ENCODE measurements at regions not wholly inside any gene's neighbourhood (a gene's known extent, or its start where the extent isn't known, plus 50 kb on each side); places are given as distances from the start of the nearest gene placed in this dataset.

DNA sequence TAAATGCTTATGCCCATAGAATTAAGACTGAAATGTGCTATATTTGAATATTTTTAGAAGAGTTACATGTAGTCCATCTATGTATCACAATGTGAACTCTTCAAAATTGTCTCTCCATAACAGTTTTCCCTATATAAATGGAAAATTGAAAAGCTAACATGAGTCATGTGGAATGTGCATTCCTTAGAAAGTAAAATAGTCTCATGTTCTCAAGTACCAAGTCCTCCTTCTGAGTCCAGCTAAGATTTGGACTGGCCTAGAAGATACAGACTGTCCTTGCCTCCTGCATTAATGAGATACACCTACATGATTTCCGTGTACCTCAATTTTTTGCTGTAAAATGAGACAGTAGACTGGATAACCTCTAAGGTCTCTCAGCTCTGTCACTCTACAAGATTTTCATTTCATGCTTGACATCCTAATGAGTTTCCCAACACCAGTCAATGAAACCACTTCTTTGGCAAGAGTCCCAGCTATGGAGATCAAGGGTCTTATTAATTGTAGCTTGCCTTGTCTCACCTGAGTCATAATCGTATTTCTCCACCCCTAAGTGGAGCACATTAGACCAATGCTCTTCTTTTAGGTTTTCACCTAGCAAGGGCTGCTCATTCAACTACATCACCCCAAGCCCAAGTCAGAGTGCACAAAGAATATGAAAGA is 350.6 kb upstream of the IL12A start:
- peak; percentile 65 for DNase-seq (ENCODE audit: low read depth, low spot score)
- no peak overlapping the region for H3K4me3 ChIP-seq (ENCODE audit: low read depth, low read length)
- in situ Hi-C loops (cut with HindIII; ENCODE audit: low sequenced_read_pairs): no loop called here
- TF ChIP-seq, protein P1, sequence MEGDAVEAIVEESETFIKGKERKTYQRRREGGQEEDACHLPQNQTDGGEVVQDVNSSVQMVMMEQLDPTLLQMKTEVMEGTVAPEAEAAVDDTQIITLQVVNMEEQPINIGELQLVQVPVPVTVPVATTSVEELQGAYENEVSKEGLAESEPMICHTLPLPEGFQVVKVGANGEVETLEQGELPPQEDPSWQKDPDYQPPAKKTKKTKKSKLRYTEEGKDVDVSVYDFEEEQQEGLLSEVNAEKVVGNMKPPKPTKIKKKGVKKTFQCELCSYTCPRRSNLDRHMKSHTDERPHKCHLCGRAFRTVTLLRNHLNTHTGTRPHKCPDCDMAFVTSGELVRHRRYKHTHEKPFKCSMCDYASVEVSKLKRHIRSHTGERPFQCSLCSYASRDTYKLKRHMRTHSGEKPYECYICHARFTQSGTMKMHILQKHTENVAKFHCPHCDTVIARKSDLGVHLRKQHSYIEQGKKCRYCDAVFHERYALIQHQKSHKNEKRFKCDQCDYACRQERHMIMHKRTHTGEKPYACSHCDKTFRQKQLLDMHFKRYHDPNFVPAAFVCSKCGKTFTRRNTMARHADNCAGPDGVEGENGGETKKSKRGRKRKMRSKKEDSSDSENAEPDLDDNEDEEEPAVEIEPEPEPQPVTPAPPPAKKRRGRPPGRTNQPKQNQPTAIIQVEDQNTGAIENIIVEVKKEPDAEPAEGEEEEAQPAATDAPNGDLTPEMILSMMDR (IDR thresholded peaks at IDR 0.05; ENCODE audit: low read depth, low read length): no peak

DNA sequence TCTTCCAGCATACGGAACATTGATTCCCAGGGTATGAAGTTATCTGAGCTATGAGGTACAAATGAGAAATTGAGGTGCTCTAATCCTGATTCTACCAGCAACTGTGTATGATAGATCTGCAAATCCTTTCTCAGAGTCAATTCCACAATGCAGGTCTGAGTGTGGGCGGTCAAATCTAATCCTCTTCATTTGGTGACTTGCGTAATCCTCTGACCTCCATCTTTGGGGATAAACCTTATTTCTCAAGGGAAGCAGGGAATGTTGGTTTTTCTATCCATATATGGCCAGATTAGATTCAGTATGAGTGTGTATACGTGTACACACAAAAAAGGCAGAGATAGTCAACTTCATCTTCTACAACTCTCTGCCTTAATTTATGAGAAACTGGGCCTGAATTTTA is 348.4 kb upstream of the IL12A start:
- H3K4me3 ChIP-seq (ENCODE audit: low read depth, low read length): no peak overlapping the region
- TF ChIP-seq, protein P1 (IDR thresholded peaks at IDR 0.05; ENCODE audit: low read depth, low read length): no peak
- in situ Hi-C loops (cut with HindIII; ENCODE audit: low sequenced_read_pairs): no loop called here
- DNase-seq (ENCODE audit: low read depth, low spot score): no peak

DNA sequence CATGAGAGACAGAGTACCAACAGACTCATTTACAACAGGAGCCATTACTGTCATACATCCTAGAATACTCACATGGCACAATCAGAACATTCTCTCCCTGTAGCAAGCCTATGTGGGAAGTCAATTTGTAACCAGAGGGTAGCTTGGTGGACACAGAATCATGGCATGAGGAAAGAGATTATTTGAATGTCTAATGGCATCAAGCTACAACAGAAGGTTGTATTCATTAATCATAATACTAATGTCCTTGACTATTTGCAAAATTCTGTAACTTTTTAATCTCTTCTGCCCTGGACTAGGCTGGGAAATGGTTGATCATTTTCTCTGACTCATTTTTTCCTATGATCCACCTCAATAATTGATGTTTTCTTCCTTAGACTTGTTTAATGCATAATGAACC is 345.2 kb upstream of the IL12A start:
- H3K4me3 ChIP-seq (ENCODE audit: low read depth, low read length): no peak overlapping the region
- DNase-seq (ENCODE audit: low read depth, low spot score): no peak
- in situ Hi-C loops (cut with HindIII; ENCODE audit: low sequenced_read_pairs): no loop called here
- TF ChIP-seq, protein P1 (IDR thresholded peaks at IDR 0.05; ENCODE audit: low read depth, low read length): no peak

DNA sequence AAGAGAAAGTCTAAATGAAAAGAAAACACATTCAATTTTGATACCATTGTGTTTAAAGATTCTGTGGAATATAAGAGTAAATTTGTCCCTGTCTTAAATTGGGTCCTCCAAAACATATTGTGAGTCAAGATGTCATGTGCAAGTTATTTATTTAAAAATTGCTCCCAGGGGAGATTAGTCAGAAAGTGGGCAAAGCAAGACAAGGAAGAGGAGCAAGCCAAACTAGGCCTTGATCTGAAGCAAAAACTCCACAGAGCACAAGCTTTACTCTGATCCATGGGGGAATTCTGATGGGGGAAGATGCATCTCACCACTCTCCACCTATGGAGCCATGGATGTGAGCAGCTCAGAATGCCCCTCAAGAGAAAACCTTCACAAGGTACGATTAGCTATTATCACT is 342.8 kb upstream of the IL12A start:
- DNase-seq (ENCODE audit: low read depth, low spot score): no peak
- in situ Hi-C loops (cut with HindIII; ENCODE audit: low sequenced_read_pairs): no loop called here
- H3K4me3 ChIP-seq (ENCODE audit: low read depth, low read length): no peak overlapping the region
- TF ChIP-seq, protein P1 (IDR thresholded peaks at IDR 0.05; ENCODE audit: low read depth, low read length): no peak

DNA sequence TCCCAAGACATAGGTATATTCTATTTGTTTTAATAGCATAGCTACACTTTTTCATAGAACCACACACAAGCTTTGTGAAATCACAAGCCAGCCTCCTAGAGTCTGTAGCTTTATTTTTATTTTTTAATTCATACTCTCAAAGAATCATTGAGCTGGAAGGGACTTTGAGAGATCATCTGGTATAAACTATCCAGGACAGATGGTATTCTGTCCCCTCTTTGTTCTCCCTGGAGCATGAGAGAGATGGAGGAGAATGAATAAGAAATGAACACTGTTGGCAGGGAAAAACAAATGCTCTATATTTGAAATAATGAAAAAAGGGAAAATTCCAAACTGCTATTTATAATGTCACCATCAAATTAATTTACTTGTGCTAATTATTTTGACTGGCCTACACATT is 338.7 kb upstream of the IL12A start:
- TF ChIP-seq, protein P1 (IDR thresholded peaks at IDR 0.05; ENCODE audit: low read depth, low read length): no peak
- DNase-seq (ENCODE audit: low read depth, low spot score): no peak
- in situ Hi-C loops (cut with HindIII; ENCODE audit: low sequenced_read_pairs): no loop called here
- H3K4me3 ChIP-seq (ENCODE audit: low read depth, low read length): no peak overlapping the region

DNA sequence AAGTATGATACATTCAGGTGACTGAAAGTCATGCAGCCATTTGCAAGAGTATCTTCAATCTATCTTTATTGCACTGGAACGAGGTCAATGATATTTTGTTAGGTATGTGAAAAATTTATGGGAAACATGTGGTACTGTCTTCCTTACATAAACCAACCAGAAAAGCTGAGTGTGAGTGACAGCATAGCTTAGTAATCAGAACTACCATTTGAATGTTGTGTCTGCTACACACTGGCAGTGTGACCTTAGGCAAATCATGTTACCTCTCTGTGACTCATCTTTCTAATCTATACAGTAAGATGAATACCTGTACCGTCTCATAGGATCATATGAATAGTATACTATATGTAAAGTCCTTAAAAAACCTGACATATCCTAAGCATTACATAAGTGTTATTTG is 337.9 kb upstream of the IL12A start:
- no peak overlapping the region for H3K4me3 ChIP-seq (ENCODE audit: low read depth, low read length)
- in situ Hi-C loops (cut with HindIII; ENCODE audit: low sequenced_read_pairs): no loop called here
- TF ChIP-seq, protein P1 (IDR thresholded peaks at IDR 0.05; ENCODE audit: low read depth, low read length): no peak
- DNase-seq (ENCODE audit: low read depth, low spot score): no peak
